SHP77 (cell line): ENCODE measurements at regions not wholly inside any gene's neighbourhood (a gene's known extent, or its start where the extent isn't known, plus 50 kb on each side); places are given as distances from the start of the nearest gene placed in this dataset.

Experiments used
- DNase-seq, 2 experiments: peaks; one replicate each; lab custom pipeline; 2025; lab: John Stamatoyannopoulos, UW

- no peak for DNase-seq
These were observed 218.3 kb upstream of the POU3F3 start for GRCh38 chr2:104635608-104636007.

- no peak for DNase-seq
These were observed 215.6 kb upstream of the POU3F3 start for GRCh38 chr2:104638190-104638858.

GRCh38 chr2:104638859-104639202, 215.1 kb upstream of the POU3F3 start:
- DNase-seq: no peak

GRCh38 chr2:104641786-104642185, 212.1 kb upstream of the POU3F3 start:
- DNase-seq: no peak

- no peak for DNase-seq
These were observed 205.5 kb upstream of the POU3F3 start for GRCh38 chr2:104648376-104648775.

GRCh38 chr2:104649866-104650265, 204.0 kb upstream of the POU3F3 start:
- DNase-seq: no peak

GRCh38 chr2:104650405-104650996, 203.4 kb upstream of the POU3F3 start:
- DNase-seq: no peak

- no peak for DNase-seq
These were observed 199.1 kb upstream of the POU3F3 start for GRCh38 chr2:104654811-104655210.

GRCh38 chr2:104656571-104657163, 197.2 kb upstream of the POU3F3 start:
- no peak for DNase-seq

GRCh38 chr2:104658144-104658835, 195.6 kb upstream of the POU3F3 start:
- DNase-seq: no peak

- DNase-seq: no peak
These were observed 194.9 kb upstream of the POU3F3 start for GRCh38 chr2:104658904-104659591.

GRCh38 chr2:104660991-104661390, 192.9 kb upstream of the POU3F3 start:
- no peak for DNase-seq

- no peak for DNase-seq
These were observed 189.2 kb upstream of the POU3F3 start for GRCh38 chr2:104664672-104665071.

- no peak for DNase-seq
These were observed 185.3 kb upstream of the POU3F3 start for GRCh38 chr2:104668631-104669030.

- DNase-seq: no peak
These were observed 180.7 kb upstream of the POU3F3 start for GRCh38 chr2:104673225-104673624.

- no peak for DNase-seq
These were observed 175.7 kb upstream of the POU3F3 start for GRCh38 chr2:104678181-104678580.

GRCh38 chr2:104685591-104685990, 168.3 kb upstream of the POU3F3 start:
- DNase-seq: no peak

- no peak for DNase-seq
These were observed 166.8 kb upstream of the POU3F3 start for GRCh38 chr2:104687147-104687546.

GRCh38 chr2:104690255-104690984, 163.5 kb upstream of the POU3F3 start:
- no peak for DNase-seq

- no peak for DNase-seq
These were observed 155.6 kb upstream of the POU3F3 start for GRCh38 chr2:104698276-104698675.

GRCh38 chr2:104701411-104701911, 152.5 kb upstream of the POU3F3 start:
- no peak for DNase-seq
